ENCODE measurements at regions not wholly inside any gene's neighbourhood (a gene's known extent, or its start where the extent isn't known, plus 50 kb on each side); places are given as distances from the start of the nearest gene placed in this dataset.

DNA sequence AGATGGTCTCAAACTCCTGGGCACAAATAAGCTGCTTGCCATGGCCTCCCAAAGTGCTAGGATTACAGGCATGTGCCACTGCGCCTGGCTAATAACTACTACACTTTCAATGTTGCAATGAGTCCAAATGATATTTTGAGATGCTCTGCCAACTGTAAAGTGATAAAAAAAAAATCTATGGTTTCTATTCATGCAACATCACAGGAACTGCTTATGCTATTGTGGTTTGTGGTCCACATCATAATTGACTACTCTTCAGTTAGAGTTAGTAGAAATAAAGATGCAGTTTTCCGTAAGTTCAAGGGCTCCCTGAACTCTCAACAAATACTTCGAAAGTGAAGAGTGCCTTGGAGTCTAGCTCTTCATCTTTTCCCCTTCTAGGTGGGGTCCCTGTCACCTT lies 239.4 kb downstream of the C12orf75 start:
- Histone ChIP-seq H3K27me3 (ENCODE audit: control insufficient read depth in 1 of 2, insufficient read depth in 2 of 2, low read length in 2 of 2) (no peaks in the 10 kb centered on the region), H3K27ac (ENCODE audit: low read depth in 1 of 2, low read length in 2 of 2) (no peak overlapping the region), H3K36me3 (ENCODE audit: insufficient read depth, low read length) (no peaks in the 10 kb centered on the region), H3K4me3 (ENCODE audit: low read length) (no peak overlapping the region), H3K4me1 (ENCODE audit: insufficient read depth, low read length) (no peaks in the 10 kb centered on the region), H3K9me3 (ENCODE audit: control insufficient read depth in 1 of 2, insufficient read depth in 1 of 2, low read length in 2 of 2) (no peaks in the 10 kb centered on the region)
- TF ChIP-seq, protein P1, sequence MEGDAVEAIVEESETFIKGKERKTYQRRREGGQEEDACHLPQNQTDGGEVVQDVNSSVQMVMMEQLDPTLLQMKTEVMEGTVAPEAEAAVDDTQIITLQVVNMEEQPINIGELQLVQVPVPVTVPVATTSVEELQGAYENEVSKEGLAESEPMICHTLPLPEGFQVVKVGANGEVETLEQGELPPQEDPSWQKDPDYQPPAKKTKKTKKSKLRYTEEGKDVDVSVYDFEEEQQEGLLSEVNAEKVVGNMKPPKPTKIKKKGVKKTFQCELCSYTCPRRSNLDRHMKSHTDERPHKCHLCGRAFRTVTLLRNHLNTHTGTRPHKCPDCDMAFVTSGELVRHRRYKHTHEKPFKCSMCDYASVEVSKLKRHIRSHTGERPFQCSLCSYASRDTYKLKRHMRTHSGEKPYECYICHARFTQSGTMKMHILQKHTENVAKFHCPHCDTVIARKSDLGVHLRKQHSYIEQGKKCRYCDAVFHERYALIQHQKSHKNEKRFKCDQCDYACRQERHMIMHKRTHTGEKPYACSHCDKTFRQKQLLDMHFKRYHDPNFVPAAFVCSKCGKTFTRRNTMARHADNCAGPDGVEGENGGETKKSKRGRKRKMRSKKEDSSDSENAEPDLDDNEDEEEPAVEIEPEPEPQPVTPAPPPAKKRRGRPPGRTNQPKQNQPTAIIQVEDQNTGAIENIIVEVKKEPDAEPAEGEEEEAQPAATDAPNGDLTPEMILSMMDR (IDR thresholded peaks at IDR 0.05) = no peak
- Mint-ChIP-seq H3K9me3 (no peaks in the 10 kb centered on the region), H3K27me3 (peaks cover 9% of the 10 kb centered on the region), H3K4me1 (ENCODE audit: low read depth) (no peaks in the 10 kb centered on the region), H3K27ac (no peak overlapping the region), H3K4me3 (no peak overlapping the region), H3K36me3 (ENCODE audit: low read depth) (no peaks in the 10 kb centered on the region)
- POLR2A ChIA-PET = no interaction called here
- no peak for ATAC-seq (ENCODE audit: poor library complexity)
- intact Hi-C loops (cut with DNase I, micrococcal nuclease) = no loop called here
- CTCF ChIA-PET = no interaction called here
- no peak for DNase-seq

DNA sequence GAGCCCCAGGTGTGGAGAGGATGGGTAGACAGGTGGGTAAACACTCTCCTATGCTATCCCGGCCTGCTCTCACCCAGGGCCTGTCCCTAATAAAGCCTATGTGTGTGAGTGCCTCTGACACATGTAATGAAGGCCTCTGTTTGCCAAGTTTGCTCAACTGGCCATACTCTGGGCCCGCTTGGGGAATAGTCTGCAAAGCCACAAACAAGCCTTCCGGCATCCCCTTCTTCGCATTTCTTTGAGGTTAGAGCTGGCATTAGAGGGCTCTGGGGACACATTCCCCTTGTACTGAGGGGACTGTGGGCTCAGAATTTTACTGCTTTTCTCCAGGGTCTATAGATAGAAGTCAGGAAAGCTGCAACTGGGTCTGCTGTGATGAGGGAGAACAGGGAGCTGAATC lies 240.5 kb downstream of the C12orf75 start:
- no peak overlapping the region for H3K4me3 Mint-ChIP-seq
- intact Hi-C loops (cut with DNase I, micrococcal nuclease) = no loop called here
- POLR2A ChIA-PET = no interaction called here

DNA sequence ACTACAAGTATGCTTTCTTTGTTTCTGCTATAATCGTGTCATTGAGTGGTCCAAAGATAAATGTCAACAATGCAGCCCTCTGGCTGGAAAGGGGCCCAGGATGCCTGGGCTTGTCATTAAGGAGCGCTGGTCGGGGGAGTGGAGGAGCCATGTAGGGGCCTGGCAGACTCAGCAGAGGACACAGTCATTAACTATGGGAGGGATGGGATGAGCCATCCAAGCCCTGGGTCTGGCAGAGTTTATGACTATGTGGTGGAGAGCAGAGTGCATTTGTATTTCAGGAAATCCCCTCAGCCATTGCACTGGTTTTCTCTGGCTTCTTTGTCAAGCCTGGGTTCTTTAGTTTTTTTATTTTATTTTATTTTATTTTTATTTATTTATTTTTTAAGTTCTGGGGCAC lies 243.1 kb downstream of the C12orf75 start:
- Mint-ChIP-seq H3K27me3 (no peaks in the 10 kb centered on the region), H3K9me3 (no peaks in the 10 kb centered on the region), H3K36me3 (ENCODE audit: low read depth) (no peaks in the 10 kb centered on the region), H3K27ac (no peak overlapping the region), H3K4me1 (ENCODE audit: low read depth) (no peaks in the 10 kb centered on the region), H3K4me3 (no peak overlapping the region)
- Histone ChIP-seq H3K4me1 (ENCODE audit: insufficient read depth, low read length) (no peaks in the 10 kb centered on the region), H3K27ac (ENCODE audit: low read depth in 1 of 2, low read length in 2 of 2) (no peak overlapping the region), H3K9me3 (ENCODE audit: control insufficient read depth in 1 of 2, insufficient read depth in 1 of 2, low read length in 2 of 2) (no peaks in the 10 kb centered on the region), H3K36me3 (ENCODE audit: insufficient read depth, low read length) (no peaks in the 10 kb centered on the region), H3K4me3 (ENCODE audit: low read length) (no peak overlapping the region), H3K27me3 (ENCODE audit: control insufficient read depth in 1 of 2, insufficient read depth in 2 of 2, low read length in 2 of 2) (no peaks in the 10 kb centered on the region)
- ATAC-seq (ENCODE audit: poor library complexity) (no peak), DNase-seq (no peak)
- POLR2A ChIA-PET = no interaction called here
- TF ChIP-seq, protein P1 (IDR thresholded peaks at IDR 0.05) = no peak
- intact Hi-C loops (cut with DNase I, micrococcal nuclease) = no loop called here
- CTCF ChIA-PET = no interaction called here

More for the DNA sequence above, 240.5 kb downstream of the C12orf75 start:
- H3K4me1 Mint-ChIP-seq (ENCODE audit: low read depth) = no peaks in the 10 kb centered on the region
- H3K36me3 Mint-ChIP-seq (ENCODE audit: low read depth) = no peaks in the 10 kb centered on the region
- H3K9me3 ChIP-seq (ENCODE audit: control insufficient read depth in 1 of 2, insufficient read depth in 1 of 2, low read length in 2 of 2) = no peaks in the 10 kb centered on the region
- no peaks in the 10 kb centered on the region for H3K9me3 Mint-ChIP-seq
- DNase-seq = no peak
- no peaks in the 10 kb centered on the region for H3K27me3 ChIP-seq (ENCODE audit: control insufficient read depth in 1 of 2, insufficient read depth in 2 of 2, low read length in 2 of 2)
- ATAC-seq (ENCODE audit: poor library complexity) = no peak
- H3K27me3 Mint-ChIP-seq = peaks cover 9% of the 10 kb centered on the region
- H3K36me3 ChIP-seq (ENCODE audit: insufficient read depth, low read length) = no peaks in the 10 kb centered on the region
- no peak overlapping the region for H3K27ac Mint-ChIP-seq
- no peak overlapping the region for H3K4me3 ChIP-seq (ENCODE audit: low read length)
- H3K4me1 ChIP-seq (ENCODE audit: insufficient read depth, low read length) = no peaks in the 10 kb centered on the region
- TF ChIP-seq, protein P1 (IDR thresholded peaks at IDR 0.05) = no peak
- CTCF ChIA-PET = no interaction called here
- no peak overlapping the region for H3K27ac ChIP-seq (ENCODE audit: low read depth in 1 of 2, low read length in 2 of 2)

All from CD4-positive, alpha-beta T cell (primary cell).